Right lobe of liver (tissue), 6 donors: ENCODE measurements at regions not wholly inside any gene's neighbourhood (a gene's known extent, or its start where the extent isn't known, plus 50 kb on each side); places are given as distances from the start of the nearest gene placed in this dataset.
"Not testable (repeated sequence)": the region's sequence is repeated elsewhere in the genome, so short reads cannot be mapped to it uniquely, and the experiment has no call there.

Experiments
- ATAC-seq, 4 donors: fragments of 200-7000 bp; cut with Tn5 transposase; one replicate each; pipeline ENCODE4 v1.9.1; 2020; ENCODE audit warnings: mild to moderate bottlenecking in 4 of 4, moderate library complexity in 4 of 4
- DNase-seq, 3 donors: peaks; one replicate each; pipeline ENCODE4 v3.0.0-alpha.2; 2020
- H3K27ac ChIP-seq, 3 donors: fragments of 200-600 bp; one replicate each; pipeline ENCODE4 v1.8.0; 2022
- H3K27me3 ChIP-seq, 2 donors: fragments of 200-600 bp; one replicate each; pipeline ENCODE4 v1.8.0; 2022
- H3K36me3 ChIP-seq, 4 donors: fragments of 200-600 bp; sonication (generic) in 1 of 4; one replicate each; pipeline versions ENCODE4 v1.5.1 to v1.8.0; 2017 to 2022; ENCODE audit warnings: control low read depth in 1 of 4
- H3K4me1 ChIP-seq, 4 donors: fragments of 200-600 bp; sonication (generic) in 1 of 4; one replicate each; pipeline versions ENCODE4 v1.5.1 to v1.8.0; 2017 to 2022; ENCODE audit warnings: control low read depth in 1 of 4
- H3K4me3 ChIP-seq, 3 donors: fragments of 200-600 bp; one replicate each; pipeline ENCODE4 v1.8.0; 2022
- H3K9me3 ChIP-seq, 4 donors: fragments of 200-600 bp; sonication (generic) in 1 of 4; one replicate each; pipeline versions ENCODE4 v1.5.1 to v1.8.0; 2017 to 2022; ENCODE audit warnings: control low read depth in 1 of 4
- CTCF ChIP-seq, 4 donors: fragments of 200-600 bp in 3 of 4; fragments of 450-650 bp in 1 of 4; IDR thresholded peaks; one replicate each; pipeline versions ENCODE4 v1.5.1 to v1.8.0; 2016 to 2022; ENCODE audit warnings: antibody characterized with exemption in 4 of 4, mild to moderate bottlenecking in 2 of 4
- POLR2A ChIP-seq: fragments of 450-650 bp; IDR thresholded peaks from one replicate; pipeline ENCODE4 v1.6.1; 2017; ENCODE audit warnings: antibody characterized with exemption, mild to moderate bottlenecking
- WGBS: methylation state at CpG from one replicate; pipeline ENCODE4 v1.1.6; 2018; ENCODE audit warnings: low coverage, low lambda C conversion rate; ENCODE audit not compliant: insufficient coverage; ENCODE audit errors: missing lambda C conversion rate; 5-methylcytosine and 5-hydroxymethylcytosine counted together
- intact Hi-C, 2 donors: fragments of 100-400 bp; cut with DNase I; formaldehyde crosslinking; loops; one replicate each; pipeline versions ENCODE4 v1.11.2 to v1.14.1; 2022
- donor health status: DM: no; HTN: yes; CAD: no.
- donor health status: DM: no; HTN: no; CAD: no.
- donor health status: DM: no; HTN: no; CAD: no.
- donor health status: DM: no; HTN: yes; CAD: no.
- donor health status: DM: no; HTN: yes; CAD: no.

- Histone ChIP-seq H3K4me3 (no peak overlapping the region), H3K9me3 (no peaks in the 10 kb centered on the region), H3K27me3 (no peaks in the 10 kb centered on the region), H3K36me3 (no peaks in the 10 kb centered on the region), H3K27ac (peak overlapping the region in 1 of 3 donors; percentile 39), H3K4me1 (peaks cover 0 to 12% (median 5%) of the 10 kb centered on the region in 4 donors)
- WGBS, result 37% methylated on average over 4 of the region's 4 CpGs
- TF ChIP-seq CTCF (IDR thresholded peaks at IDR 0.05) (no peak), POLR2A (no peak)
- no peak for DNase-seq
- ATAC-seq, result peak; percentile 63 to 91 (median 82)
- intact Hi-C loops, result no loop called here
Observed at GRCh38 chr5:74514888-74515551, 125.5 kb downstream of the ENC1 start.

GRCh38 chr5:74511770-74512169 is 128.8 kb downstream of the ENC1 start:
- ATAC-seq, H3K27me3 ChIP-seq, H3K9me3 ChIP-seq, DNase-seq, H3K36me3 ChIP-seq, H3K4me3 ChIP-seq, H3K27ac ChIP-seq, intact Hi-C loops: not testable (repeated sequence)
- 96% methylated on average over 2 of the region's 2 CpGs for WGBS
- H3K4me1 ChIP-seq, result peaks cover 0 to 12% (median 5%) of the 10 kb centered on the region in 4 donors

GRCh38 chr5:74510476-74511075 is 130.0 kb downstream of the ENC1 start:
- H3K36me3 ChIP-seq, result no peaks in the 10 kb centered on the region
- H3K4me1 ChIP-seq, result peaks cover 0 to 10% (median 5%) of the 10 kb centered on the region in 4 donors
- no peak overlapping the region for H3K27ac ChIP-seq
- DNase-seq, result no peak
- TF ChIP-seq POLR2A (no peak), CTCF (IDR thresholded peaks at IDR 0.05) (no peak)
- H3K9me3 ChIP-seq, result no peaks in the 10 kb centered on the region
- no peak for ATAC-seq
- no peak overlapping the region for H3K4me3 ChIP-seq
- H3K27me3 ChIP-seq, result no peaks in the 10 kb centered on the region
- intact Hi-C loops, result no loop called here
- 79% methylated on average over 1 of the region's 1 CpG for WGBS

- intact Hi-C loops, result no loop called here
- Histone ChIP-seq H3K4me1 (peaks cover 0 to 6% (median 2%) of the 10 kb centered on the region in 4 donors), H3K27ac (no peak overlapping the region), H3K4me3 (no peak overlapping the region), H3K9me3 (no peaks in the 10 kb centered on the region), H3K27me3 (no peaks in the 10 kb centered on the region), H3K36me3 (no peaks in the 10 kb centered on the region)
- DNase-seq (no peak), ATAC-seq (no peak)
- WGBS, result 96% methylated on average over 4 of the region's 6 CpGs
- no peak for TF ChIP-seq CTCF (IDR thresholded peaks at IDR 0.05)
- TF ChIP-seq POLR2A, result no peak
Observed at GRCh38 chr5:74507370-74508005, 133.0 kb downstream of the ENC1 start.

- WGBS, result 74% methylated on average over 7 of the region's 8 CpGs
- intact Hi-C loops, result no loop called here
- no peak for ATAC-seq
Observed at GRCh38 chr5:74506119-74506518, 134.4 kb downstream of the ENC1 start.

More at GRCh38 chr5:74506119-74506518, 134.4 kb downstream of the ENC1 start:
- Histone ChIP-seq H3K27me3 (no peaks in the 10 kb centered on the region), H3K4me3 (no peak overlapping the region), H3K27ac (no peak overlapping the region), H3K36me3 (no peaks in the 10 kb centered on the region), H3K4me1 (peaks cover 0 to 18% (median 9%) of the 10 kb centered on the region in 4 donors), H3K9me3 (no peaks in the 10 kb centered on the region)
- no peak for TF ChIP-seq CTCF (IDR thresholded peaks at IDR 0.05)
- TF ChIP-seq POLR2A, result no peak
- DNase-seq, result no peak
